WTC11 (cell line): ENCODE measurements at regions not wholly inside any gene's neighbourhood (a gene's known extent, or its start where the extent isn't known, plus 50 kb on each side); places are given as distances from the start of the nearest gene placed in this dataset.

ENCODE experiments used
- ATAC-seq: fragments of 200-7000 bp; cut with Tn5 transposase; 2 replicates; pipeline ENCODE4 v1.10.0; 2021; ENCODE audit warnings: mild to moderate bottlenecking, moderate library complexity
- CTCF ChIA-PET: fragments of 300-600 bp; sonication (Branson Sonifier 250); formaldehyde crosslinking; loops from one replicate; lab custom pipeline; 2021; ENCODE audit warnings: antibody characterized with exemption; lab: Charles Lee
- POLR2A ChIA-PET: fragments of 350-600 bp; sonication (Branson Sonifier 250); formaldehyde crosslinking; loops from one replicate; lab custom pipeline; 2021; ENCODE audit warnings: antibody characterized with exemption; lab: Charles Lee
- DNase-seq: peaks from one replicate; pipeline ENCODE4 v3.0.0; 2021; ENCODE audit warnings: low spot score
- H3K27ac Mint-ChIP-seq: 2 replicates; pipeline ENCODE4 v1.8.0; 2021; ENCODE audit warnings: mixed read lengths
- H3K27me3 Mint-ChIP-seq: 2 replicates; pipeline ENCODE4 v1.8.0; 2021; ENCODE audit warnings: low read depth, mild to moderate bottlenecking, moderate library complexity, mixed read lengths
- H3K36me3 Mint-ChIP-seq: 2 replicates; pipeline ENCODE4 v1.8.0; 2021; ENCODE audit warnings: mixed read lengths
- H3K4me1 Mint-ChIP-seq: 2 replicates; pipeline ENCODE4 v1.8.0; 2022; ENCODE audit warnings: mixed read lengths
- H3K4me3 Mint-ChIP-seq: 2 replicates; pipeline ENCODE4 v1.8.0; 2021; ENCODE audit warnings: mild to moderate bottlenecking, moderate library complexity, mixed read lengths
- H3K9me3 Mint-ChIP-seq: 2 replicates; pipeline ENCODE4 v1.8.0; 2021; ENCODE audit warnings: mixed read lengths
- FOXP1 ChIP-seq: sonication (generic); formaldehyde crosslinking; IDR thresholded peaks from 2 replicates; pipeline ENCODE4 v1.8.0; 2022; ENCODE audit warnings: missing genetic modification reagents, mild to moderate bottlenecking, moderate library complexity, borderline replicate concordance
- GRHL2 ChIP-seq: fragments of 250-450 bp; sonication (Bioruptor Pico); IDR thresholded peaks from 2 replicates; pipeline ENCODE4 v1.8.0; 2022; ENCODE audit warnings: mild to moderate bottlenecking, moderate library complexity; ENCODE audit not compliant: insufficient replicate concordance, severe bottlenecking
- HMGA2 ChIP-seq: fragments of 250-450 bp; sonication (Bioruptor Pico); IDR thresholded peaks from 2 replicates; pipeline ENCODE4 v1.4.0; 2021; ENCODE audit warnings: mild to moderate bottlenecking, moderate library complexity
- MXD4 ChIP-seq: fragments of 250-450 bp; sonication (Bioruptor Pico); IDR thresholded peaks from 2 replicates; pipeline ENCODE4 v1.8.0; 2021; ENCODE audit warnings: mild to moderate bottlenecking, moderate library complexity, borderline replicate concordance
- NFE2L1 ChIP-seq: sonication (generic); formaldehyde crosslinking; IDR thresholded peaks from 2 replicates; pipeline ENCODE4 v1.8.1; 2023; ENCODE audit warnings: missing genetic modification reagents
- NFYB ChIP-seq: sonication (generic); formaldehyde crosslinking; conservative IDR thresholded peaks from 2 replicates; pipeline ENCODE4 v1.8.0; 2022; ENCODE audit warnings: low read depth, missing genetic modification reagents
- SMAD3 ChIP-seq: sonication (generic); formaldehyde crosslinking; IDR thresholded peaks from 2 replicates; pipeline ENCODE4 v1.8.0; 2022; ENCODE audit warnings: missing genetic modification reagents, mild to moderate bottlenecking, borderline replicate concordance
- SP1 ChIP-seq: sonication (generic); formaldehyde crosslinking; conservative IDR thresholded peaks from 2 replicates; pipeline ENCODE4 v1.8.1; 2022; ENCODE audit warnings: missing genetic modification reagents
- TCF7 ChIP-seq: sonication (generic); formaldehyde crosslinking; IDR thresholded peaks from 2 replicates; pipeline ENCODE4 v1.8.0; 2022; ENCODE audit warnings: mild to moderate bottlenecking, low read depth, missing genetic modification reagents, moderate library complexity
- TEAD4 ChIP-seq: sonication (generic); formaldehyde crosslinking; IDR thresholded peaks from 2 replicates; pipeline ENCODE4 v1.8.0; 2022; ENCODE audit warnings: mild to moderate bottlenecking, missing genetic modification reagents
- TP53 ChIP-seq: sonication (generic); formaldehyde crosslinking; IDR thresholded peaks from 2 replicates; pipeline ENCODE4 v1.8.1; 2023; ENCODE audit warnings: mild to moderate bottlenecking, missing genetic modification reagents
- ZBTB21 ChIP-seq: sonication (generic); formaldehyde crosslinking; IDR thresholded peaks from 2 replicates; pipeline ENCODE4 v1.8.1; 2023; ENCODE audit warnings: mild to moderate bottlenecking, missing genetic modification reagents, borderline replicate concordance
- ZNF138 ChIP-seq: sonication (generic); formaldehyde crosslinking; conservative IDR thresholded peaks from 2 replicates; pipeline ENCODE4 v1.8.1; 2022; ENCODE audit warnings: mild to moderate bottlenecking, moderate library complexity, missing genetic modification reagents
- ZNF232 ChIP-seq: sonication (generic); formaldehyde crosslinking; IDR thresholded peaks from 2 replicates; pipeline ENCODE4 v1.8.0; 2022; ENCODE audit warnings: mild to moderate bottlenecking, missing genetic modification reagents
- ZNF317 ChIP-seq: sonication (generic); formaldehyde crosslinking; IDR thresholded peaks from 2 replicates; pipeline ENCODE4 v1.8.1; 2023; ENCODE audit warnings: low read depth, mild to moderate bottlenecking, moderate library complexity, missing genetic modification reagents, borderline replicate concordance
- ZNF423 ChIP-seq: fragments of 250-450 bp; sonication (Bioruptor Pico); IDR thresholded peaks from 2 replicates; pipeline ENCODE4 v2.1.2; 2022; ENCODE audit warnings: mild to moderate bottlenecking, moderate library complexity
- TF ChIP-seq, protein P1 (sequence below): sonication (generic); formaldehyde crosslinking; IDR thresholded peaks from 2 replicates; pipeline ENCODE4 v1.8.0; 2022; ENCODE audit warnings: mild to moderate bottlenecking, missing genetic modification reagents
- TF ChIP-seq, protein P2 (sequence below): sonication (generic); formaldehyde crosslinking; IDR thresholded peaks from 2 replicates; pipeline ENCODE4 v1.8.1; 2022; ENCODE audit warnings: low read depth, missing genetic modification reagents, borderline replicate concordance
- TF ChIP-seq, protein P3 (sequence below): fragments of 250-450 bp; sonication (Bioruptor Pico); IDR thresholded peaks from 2 replicates; pipeline ENCODE4 v2.1.2; 2022; ENCODE audit warnings: mild to moderate bottlenecking, moderate library complexity
- TF ChIP-seq, protein P4 (sequence below): sonication (generic); formaldehyde crosslinking; IDR thresholded peaks from 2 replicates; pipeline ENCODE4 v1.8.0; 2023; ENCODE audit warnings: mild to moderate bottlenecking, missing genetic modification reagents

DNA sequence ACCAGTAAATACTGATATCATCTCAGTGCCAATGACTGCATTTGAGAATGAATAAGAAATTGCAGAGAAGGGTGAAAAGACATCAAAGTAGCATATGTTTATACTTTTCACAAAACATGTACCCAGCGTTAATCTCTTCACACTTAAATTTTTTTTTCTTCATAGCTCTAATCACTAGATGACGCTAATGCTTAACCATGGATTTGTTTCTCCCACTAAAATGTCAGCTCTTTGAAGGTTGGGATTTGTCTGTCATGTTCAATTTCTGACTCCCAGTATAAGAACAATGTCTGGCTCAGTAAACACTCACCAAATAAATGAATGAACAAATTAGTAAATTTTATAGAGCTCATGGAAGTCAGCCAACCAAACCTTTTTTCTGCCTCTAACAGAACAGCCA, 78.3 kb upstream of the LMCD1 start:
- POLR2A ChIA-PET = no interaction called here
- H3K27ac Mint-ChIP-seq = no peak overlapping the region
- TF ChIP-seq NFE2L1 (no peak), SMAD3 (CRISPR knock-in tag) (no peak), ZNF317 (no peak), HMGA2 (CRISPR knock-in tag) (no peak)
- TF ChIP-seq, protein P1, sequence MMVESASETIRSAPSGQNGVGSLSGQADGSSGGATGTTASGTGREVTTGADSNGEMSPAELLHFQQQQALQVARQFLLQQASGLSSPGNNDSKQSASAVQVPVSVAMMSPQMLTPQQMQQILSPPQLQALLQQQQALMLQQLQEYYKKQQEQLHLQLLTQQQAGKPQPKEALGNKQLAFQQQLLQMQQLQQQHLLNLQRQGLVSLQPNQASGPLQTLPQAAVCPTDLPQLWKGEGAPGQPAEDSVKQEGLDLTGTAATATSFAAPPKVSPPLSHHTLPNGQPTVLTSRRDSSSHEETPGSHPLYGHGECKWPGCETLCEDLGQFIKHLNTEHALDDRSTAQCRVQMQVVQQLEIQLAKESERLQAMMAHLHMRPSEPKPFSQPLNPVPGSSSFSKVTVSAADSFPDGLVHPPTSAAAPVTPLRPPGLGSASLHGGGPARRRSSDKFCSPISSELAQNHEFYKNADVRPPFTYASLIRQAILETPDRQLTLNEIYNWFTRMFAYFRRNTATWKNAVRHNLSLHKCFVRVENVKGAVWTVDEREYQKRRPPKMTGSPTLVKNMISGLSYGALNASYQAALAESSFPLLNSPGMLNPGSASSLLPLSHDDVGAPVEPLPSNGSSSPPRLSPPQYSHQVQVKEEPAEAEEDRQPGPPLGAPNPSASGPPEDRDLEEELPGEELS = no peak

DNA sequence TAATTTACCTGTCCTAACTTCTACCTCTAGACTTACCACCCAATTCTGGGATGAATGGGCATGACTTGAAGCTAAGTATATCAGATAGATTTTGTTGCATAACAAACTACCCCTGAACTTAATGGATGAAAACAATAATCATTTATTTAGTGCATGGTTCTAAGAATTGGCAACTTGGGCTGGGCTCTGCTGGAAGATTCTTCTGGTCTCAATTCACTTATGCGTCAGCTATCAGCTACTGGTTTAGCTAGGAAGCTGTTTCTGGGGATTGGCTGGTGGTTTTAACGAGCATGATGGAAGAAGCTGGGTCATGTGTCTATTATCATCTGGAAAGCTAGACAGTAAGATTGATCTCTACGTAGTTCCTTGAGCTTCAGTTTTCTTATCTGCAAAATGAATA, 77.3 kb upstream of the LMCD1 start:
- DNase-seq = no peak
- Mint-ChIP-seq H3K9me3 (peaks cover 17% of the 10 kb centered on the region), H3K4me3 (no peak overlapping the region), H3K4me1 (0 out of 2 replicates have a peak, but pooled peaks cover 2% of the 10 kb centered on the region), H3K36me3 (peaks cover 10% of the 10 kb centered on the region), H3K27me3 (peaks cover 3% of the 10 kb centered on the region), H3K27ac (no peak overlapping the region)
- no peak for TF ChIP-seq ZNF232
- TF ChIP-seq, protein P2, sequence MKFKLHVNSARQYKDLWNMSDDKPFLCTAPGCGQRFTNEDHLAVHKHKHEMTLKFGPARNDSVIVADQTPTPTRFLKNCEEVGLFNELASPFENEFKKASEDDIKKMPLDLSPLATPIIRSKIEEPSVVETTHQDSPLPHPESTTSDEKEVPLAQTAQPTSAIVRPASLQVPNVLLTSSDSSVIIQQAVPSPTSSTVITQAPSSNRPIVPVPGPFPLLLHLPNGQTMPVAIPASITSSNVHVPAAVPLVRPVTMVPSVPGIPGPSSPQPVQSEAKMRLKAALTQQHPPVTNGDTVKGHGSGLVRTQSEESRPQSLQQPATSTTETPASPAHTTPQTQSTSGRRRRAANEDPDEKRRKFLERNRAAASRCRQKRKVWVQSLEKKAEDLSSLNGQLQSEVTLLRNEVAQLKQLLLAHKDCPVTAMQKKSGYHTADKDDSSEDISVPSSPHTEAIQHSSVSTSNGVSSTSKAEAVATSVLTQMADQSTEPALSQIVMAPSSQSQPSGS (CRISPR knock-in tag) = no peak
- TF ChIP-seq NFYB (CRISPR knock-in tag) = no peak
- no peak for TF ChIP-seq ZNF423 (CRISPR knock-in tag)
- no peak for TF ChIP-seq SP1 (CRISPR knock-in tag)
- TF ChIP-seq, protein P3, sequence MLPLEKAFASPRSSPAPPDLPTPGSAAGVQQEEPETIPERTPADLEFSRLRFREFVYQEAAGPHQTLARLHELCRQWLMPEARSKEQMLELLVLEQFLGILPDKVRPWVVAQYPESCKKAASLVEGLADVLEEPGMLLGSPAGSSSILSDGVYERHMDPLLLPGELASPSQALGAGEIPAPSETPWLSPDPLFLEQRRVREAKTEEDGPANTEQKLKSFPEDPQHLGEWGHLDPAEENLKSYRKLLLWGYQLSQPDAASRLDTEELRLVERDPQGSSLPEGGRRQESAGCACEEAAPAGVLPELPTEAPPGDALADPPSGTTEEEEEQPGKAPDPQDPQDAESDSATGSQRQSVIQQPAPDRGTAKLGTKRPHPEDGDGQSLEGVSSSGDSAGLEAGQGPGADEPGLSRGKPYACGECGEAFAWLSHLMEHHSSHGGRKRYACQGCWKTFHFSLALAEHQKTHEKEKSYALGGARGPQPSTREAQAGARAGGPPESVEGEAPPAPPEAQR (CRISPR knock-in tag) = no peak
- no peak for TF ChIP-seq TEAD4 (CRISPR knock-in tag)
- TF ChIP-seq MXD4 (CRISPR knock-in tag) = no peak
- TF ChIP-seq TCF7 = no peak
- no peak for TF ChIP-seq FOXP1 (CRISPR knock-in tag)
- no peak for TF ChIP-seq ZNF138
- no peak for TF ChIP-seq HMGA2 (CRISPR knock-in tag)
- no peak for TF ChIP-seq TP53
- TF ChIP-seq, protein P4, sequence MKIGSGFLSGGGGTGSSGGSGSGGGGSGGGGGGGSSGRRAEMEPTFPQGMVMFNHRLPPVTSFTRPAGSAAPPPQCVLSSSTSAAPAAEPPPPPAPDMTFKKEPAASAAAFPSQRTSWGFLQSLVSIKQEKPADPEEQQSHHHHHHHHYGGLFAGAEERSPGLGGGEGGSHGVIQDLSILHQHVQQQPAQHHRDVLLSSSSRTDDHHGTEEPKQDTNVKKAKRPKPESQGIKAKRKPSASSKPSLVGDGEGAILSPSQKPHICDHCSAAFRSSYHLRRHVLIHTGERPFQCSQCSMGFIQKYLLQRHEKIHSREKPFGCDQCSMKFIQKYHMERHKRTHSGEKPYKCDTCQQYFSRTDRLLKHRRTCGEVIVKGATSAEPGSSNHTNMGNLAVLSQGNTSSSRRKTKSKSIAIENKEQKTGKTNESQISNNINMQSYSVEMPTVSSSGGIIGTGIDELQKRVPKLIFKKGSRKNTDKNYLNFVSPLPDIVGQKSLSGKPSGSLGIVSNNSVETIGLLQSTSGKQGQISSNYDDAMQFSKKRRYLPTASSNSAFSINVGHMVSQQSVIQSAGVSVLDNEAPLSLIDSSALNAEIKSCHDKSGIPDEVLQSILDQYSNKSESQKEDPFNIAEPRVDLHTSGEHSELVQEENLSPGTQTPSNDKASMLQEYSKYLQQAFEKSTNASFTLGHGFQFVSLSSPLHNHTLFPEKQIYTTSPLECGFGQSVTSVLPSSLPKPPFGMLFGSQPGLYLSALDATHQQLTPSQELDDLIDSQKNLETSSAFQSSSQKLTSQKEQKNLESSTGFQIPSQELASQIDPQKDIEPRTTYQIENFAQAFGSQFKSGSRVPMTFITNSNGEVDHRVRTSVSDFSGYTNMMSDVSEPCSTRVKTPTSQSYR (CRISPR knock-in tag) = no peak
- TF ChIP-seq ZBTB21 (CRISPR knock-in tag) = no peak
- TF ChIP-seq GRHL2 (CRISPR knock-in tag) = no peak
- ChIA-PET CTCF (no interaction called here), POLR2A (no interaction called here)
- ATAC-seq = no peak

More for the DNA sequence above, 78.3 kb upstream of the LMCD1 start:
- no peak for DNase-seq
- Mint-ChIP-seq H3K27me3 (peaks cover 3% of the 10 kb centered on the region; the same call in 1 of the 2 replicates), H3K36me3 (peaks cover 10% of the 10 kb centered on the region), H3K4me1 (0 out of 2 replicates have a peak, but pooled peaks cover 2% of the 10 kb centered on the region), H3K9me3 (peaks cover 17% of the 10 kb centered on the region), H3K4me3 (no peak overlapping the region)
- ATAC-seq = no peak
- CTCF ChIA-PET = interaction anchor here (0.8 to 1.0 kb wide), 2 partner anchors 99 to 199 kb away, joined by 3 to 4 read pairs; no protein-coding TSS in a partner anchor
